Mammary epithelial cell (primary cell): ENCODE measurements at regions not wholly inside any gene's neighbourhood (a gene's known extent, or its start where the extent isn't known, plus 50 kb on each side); places are given as distances from the start of the nearest gene placed in this dataset.

ENCODE experiments used
- EZH2 ChIP-seq: IDR thresholded peaks from 2 replicates; pipeline ENCODE4 v1.6.1; 2012; ENCODE audit warnings: low read length, inconsistent platforms, borderline replicate concordance
- TF ChIP-seq, protein P1 (sequence below), 2 donors: IDR thresholded peaks in 1 of 2; conservative IDR thresholded peaks in 1 of 2; 2 replicates each; pipeline ENCODE4 v1.5.1; 2011 to 2012; ENCODE audit warnings: inconsistent platforms in 2 of 2, low read length in 2 of 2, mild to moderate bottlenecking in 2 of 2, control low read depth in 1 of 2, low read depth in 1 of 2; ENCODE audit not compliant: insufficient read depth in 1 of 2; ENCODE audit errors: extremely low read depth in 1 of 2

DNA sequence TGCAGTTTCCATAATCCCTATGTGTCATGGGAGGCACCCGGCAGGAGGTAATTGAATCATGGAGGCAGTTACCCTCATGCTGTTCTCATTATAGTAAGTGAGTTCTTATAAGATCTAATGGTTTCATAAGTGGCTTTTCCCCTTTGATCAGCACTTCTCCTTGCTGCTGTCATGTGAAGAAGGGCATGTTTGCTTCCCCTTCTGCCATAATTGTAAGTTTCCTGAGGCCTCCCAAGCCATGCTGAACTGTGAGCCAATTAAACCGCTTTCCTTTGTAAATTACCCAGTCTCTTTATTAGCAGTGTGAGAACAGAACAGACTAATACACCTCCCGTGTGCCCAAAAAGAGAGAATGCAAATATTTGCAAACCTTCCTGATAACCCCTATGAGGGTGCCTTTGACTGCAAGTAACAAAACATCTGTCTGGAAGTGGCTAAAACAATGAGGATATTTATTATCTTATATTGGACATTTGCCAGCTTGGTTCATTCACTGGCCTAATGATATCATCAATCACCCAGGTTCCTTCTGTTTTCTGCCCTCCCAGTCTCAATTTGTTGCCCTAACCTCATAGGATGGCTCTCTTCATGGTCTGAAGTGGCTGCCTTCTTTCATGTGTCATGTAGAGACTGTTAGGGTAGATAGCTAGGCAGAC, 68.7 kb downstream of the BHLHE40 start:
- TF ChIP-seq, protein P1, sequence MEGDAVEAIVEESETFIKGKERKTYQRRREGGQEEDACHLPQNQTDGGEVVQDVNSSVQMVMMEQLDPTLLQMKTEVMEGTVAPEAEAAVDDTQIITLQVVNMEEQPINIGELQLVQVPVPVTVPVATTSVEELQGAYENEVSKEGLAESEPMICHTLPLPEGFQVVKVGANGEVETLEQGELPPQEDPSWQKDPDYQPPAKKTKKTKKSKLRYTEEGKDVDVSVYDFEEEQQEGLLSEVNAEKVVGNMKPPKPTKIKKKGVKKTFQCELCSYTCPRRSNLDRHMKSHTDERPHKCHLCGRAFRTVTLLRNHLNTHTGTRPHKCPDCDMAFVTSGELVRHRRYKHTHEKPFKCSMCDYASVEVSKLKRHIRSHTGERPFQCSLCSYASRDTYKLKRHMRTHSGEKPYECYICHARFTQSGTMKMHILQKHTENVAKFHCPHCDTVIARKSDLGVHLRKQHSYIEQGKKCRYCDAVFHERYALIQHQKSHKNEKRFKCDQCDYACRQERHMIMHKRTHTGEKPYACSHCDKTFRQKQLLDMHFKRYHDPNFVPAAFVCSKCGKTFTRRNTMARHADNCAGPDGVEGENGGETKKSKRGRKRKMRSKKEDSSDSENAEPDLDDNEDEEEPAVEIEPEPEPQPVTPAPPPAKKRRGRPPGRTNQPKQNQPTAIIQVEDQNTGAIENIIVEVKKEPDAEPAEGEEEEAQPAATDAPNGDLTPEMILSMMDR (conservative IDR thresholded peaks at IDR 0.05 in 1 of 2, IDR thresholded peaks at IDR 0.05 in 1 of 2; ENCODE audit: extremely low read depth in 1 of 2, insufficient read depth in 1 of 2, low read depth in 1 of 2, low read length in 2 of 2): no peak
- no peak for TF ChIP-seq EZH2
